GM19438 (cell line): ENCODE measurements at regions not wholly inside any gene's neighbourhood (a gene's known extent, or its start where the extent isn't known, plus 50 kb on each side); places are given as distances from the start of the nearest gene placed in this dataset.
"Not testable (repeated sequence)": the region's sequence is repeated elsewhere in the genome, so short reads cannot be mapped to it uniquely, and the experiment has no call there.

Source experiments
- ATAC-seq: cut with Tn5 transposase; IDR thresholded peaks from one replicate; pipeline ENCODE4 v1.9.1; 2021; ENCODE audit warnings: low read depth; ENCODE audit not compliant: unreplicated experiment

- ATAC-seq: no peak
These were observed 537.9 kb downstream of the ANKRD7 start for GRCh38 chr7:118762451-118762850.

DNA sequence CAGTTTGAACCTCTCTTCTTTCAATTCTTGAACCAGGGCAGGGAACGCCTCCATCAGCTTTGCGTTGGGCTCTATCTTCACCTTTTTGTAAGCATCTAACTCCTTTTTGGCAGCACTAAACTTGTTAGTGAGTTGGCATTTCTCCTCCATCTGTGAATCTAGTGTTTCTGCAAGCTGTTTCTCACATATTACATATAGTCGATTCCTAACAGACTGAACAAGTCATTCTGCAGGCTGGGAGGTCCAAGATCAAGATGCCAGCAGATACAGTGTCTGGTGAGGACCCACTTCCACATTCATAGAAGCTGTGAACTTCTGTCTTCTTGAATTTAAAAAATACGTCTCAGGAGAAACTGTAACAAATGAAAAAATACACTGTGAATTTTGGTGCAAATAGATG, 539.7 kb downstream of the ANKRD7 start:
- ATAC-seq: no peak

GRCh38 chr7:118771672-118772071, 547.2 kb downstream of the ANKRD7 start:
- ATAC-seq: no peak

- no peak for ATAC-seq
These were observed 552.8 kb downstream of the ANKRD7 start for GRCh38 chr7:118777308-118777707.

GRCh38 chr7:118792682-118793081, 568.2 kb downstream of the ANKRD7 start:
- no peak for ATAC-seq

GRCh38 chr7:118793582-118793981, 569.1 kb downstream of the ANKRD7 start:
- no peak for ATAC-seq

DNA sequence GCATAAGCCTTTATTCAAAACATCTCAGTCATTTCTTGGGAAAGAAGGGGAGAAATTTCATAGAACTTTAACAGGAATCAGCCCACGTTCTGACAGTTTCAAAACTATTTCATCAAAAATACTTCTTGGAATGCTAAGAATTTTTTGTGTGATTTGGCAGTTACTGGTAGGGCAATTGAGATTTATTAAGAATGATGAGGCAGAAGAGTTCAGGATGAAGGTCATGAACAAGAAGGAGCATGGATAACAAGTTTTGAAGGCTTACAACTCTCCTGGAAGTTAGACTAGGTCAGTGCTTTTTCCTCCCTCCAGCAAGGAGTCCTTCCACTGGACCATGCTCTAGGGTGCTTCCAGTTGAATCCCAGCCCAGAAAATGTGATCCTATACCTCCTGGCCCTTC, 569.9 kb downstream of the ANKRD7 start:
- ATAC-seq: no peak

GRCh38 chr7:118801366-118801765, 576.9 kb downstream of the ANKRD7 start:
- ATAC-seq: no peak

GRCh38 chr7:118802726-118803125, 578.2 kb downstream of the ANKRD7 start:
- ATAC-seq: no peak

GRCh38 chr7:118826246-118826645, 601.7 kb downstream of the ANKRD7 start:
- ATAC-seq: no peak

DNA sequence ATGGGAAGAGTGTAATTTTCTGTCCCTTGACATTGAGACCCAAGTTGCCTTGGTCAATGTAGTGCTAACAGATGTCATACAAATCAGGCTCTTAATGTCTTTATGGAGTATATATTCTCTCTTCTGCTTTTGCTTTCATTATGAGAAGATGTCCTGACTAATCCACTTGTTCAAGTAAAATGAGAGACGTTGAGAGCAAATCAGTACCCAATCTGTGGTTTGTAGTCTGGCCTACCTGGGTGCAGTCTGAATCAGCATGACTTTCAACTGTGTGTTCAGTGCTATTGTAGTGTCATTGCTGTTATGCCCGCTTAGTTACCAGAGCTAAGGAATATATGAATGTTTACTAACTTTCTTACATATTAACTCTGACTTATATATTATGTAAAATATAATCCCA, 612.4 kb downstream of the ANKRD7 start:
- peak; percentile 92 for ATAC-seq

DNA sequence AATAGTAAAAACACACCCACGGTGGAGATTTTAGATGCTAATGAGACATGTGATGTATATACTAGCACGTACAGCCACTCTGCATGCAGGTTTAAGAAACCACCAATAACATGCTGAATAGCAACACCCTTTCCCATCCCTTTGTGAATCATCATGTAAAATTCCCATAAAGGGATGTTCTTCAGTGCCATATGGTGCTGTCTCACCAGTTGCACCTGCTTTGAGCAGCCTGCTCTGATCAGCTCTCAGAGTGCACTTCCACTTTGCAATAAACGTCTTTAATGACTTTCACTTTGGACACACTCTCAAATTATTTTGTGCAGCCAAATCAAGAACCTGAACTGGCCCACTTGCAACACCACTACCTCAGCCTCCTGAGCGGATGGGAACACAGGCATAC, 615.0 kb downstream of the ANKRD7 start:
- no peak for ATAC-seq

GRCh38 chr7:118843456-118843855, 619.0 kb downstream of the ANKRD7 start:
- no peak for ATAC-seq

DNA sequence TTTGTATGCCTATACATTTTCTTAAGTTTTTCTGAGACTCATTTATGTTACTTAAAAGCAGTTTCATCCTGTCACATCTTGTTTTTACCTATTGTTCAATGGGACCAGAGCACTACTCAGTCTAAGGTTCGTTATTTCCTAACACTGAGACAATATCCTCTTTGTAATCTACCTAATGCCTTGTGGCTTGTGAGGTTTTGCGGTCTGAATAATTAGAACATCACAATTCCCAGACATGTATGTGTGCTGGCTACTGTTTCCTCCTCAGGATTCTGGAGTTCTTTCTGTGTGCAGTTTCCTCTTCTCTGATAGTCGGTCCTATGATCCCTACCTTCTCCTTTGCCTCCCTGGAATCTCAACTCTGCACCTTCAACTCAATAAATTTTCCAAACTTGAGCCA, 620.2 kb downstream of the ANKRD7 start:
- no peak for ATAC-seq

GRCh38 chr7:118845791-118846190, 621.3 kb downstream of the ANKRD7 start:
- ATAC-seq: no peak

DNA sequence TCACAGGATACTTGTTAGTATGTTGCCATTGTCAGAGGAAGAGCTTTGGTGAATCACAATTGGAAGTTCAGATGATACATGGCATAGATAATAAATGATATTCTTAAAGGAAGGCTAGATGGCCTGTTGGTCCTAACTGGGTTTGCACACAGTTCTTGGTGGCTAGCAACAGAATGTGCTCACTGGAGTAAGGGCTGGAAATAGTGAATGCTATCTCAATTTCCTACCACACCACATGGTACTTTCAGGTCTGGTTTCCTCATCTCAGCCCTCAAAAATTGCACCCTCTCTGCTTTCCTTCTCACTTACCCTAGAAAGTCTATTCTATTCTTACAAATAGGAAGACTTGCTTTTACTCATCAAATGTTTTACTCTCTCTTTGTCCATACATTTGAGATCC, 622.5 kb downstream of the ANKRD7 start:
- ATAC-seq: no peak

GRCh38 chr7:118855290-118855689, 630.8 kb downstream of the ANKRD7 start:
- no peak for ATAC-seq

DNA sequence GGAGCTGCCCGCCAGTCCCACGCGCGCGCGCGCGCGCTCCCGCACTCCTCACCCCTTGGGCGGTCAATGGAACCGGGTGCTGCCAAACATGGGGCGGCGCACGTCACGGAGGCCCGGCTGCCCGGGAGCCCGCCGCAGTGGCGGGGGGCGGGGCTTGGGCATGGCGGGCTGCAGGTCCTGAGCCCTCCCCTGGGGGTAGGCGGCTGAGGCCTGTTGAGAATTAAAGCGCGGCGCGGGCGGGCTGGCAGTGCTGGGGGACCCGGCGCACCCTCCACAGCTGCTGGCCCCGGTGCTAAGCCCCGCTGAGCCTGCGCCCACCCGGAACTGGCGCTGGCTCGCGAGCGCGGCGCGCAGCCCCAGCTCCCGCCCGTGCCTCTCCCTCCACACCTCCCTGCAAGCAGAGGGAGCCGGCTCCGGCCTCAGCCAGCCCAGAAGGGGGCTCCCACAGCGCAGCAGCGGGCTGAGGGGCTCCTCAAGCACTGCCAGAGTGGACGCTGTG, 634.2 kb downstream of the ANKRD7 start:
- no peak for ATAC-seq

- ATAC-seq: no peak
These were observed 637.1 kb downstream of the ANKRD7 start for GRCh38 chr7:118861581-118861980.

DNA sequence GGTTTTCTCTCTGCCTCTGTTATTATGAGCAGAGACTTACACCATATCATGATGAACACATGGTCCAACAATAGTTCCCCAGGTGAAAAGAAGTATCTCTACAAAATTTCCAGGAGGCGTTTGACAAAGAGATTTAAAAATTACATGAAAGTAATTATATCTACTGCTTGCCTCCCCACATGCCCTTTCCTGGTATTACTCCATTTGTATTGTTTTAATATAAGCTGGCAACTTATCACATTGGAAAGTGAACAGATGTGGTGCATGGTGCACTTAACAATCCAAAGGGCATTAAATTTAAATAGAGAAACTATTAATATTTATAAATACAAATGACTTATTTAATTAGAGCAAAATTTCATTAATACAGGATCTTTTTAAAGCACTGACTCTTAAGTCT, 638.2 kb downstream of the ANKRD7 start:
- no peak for ATAC-seq

DNA sequence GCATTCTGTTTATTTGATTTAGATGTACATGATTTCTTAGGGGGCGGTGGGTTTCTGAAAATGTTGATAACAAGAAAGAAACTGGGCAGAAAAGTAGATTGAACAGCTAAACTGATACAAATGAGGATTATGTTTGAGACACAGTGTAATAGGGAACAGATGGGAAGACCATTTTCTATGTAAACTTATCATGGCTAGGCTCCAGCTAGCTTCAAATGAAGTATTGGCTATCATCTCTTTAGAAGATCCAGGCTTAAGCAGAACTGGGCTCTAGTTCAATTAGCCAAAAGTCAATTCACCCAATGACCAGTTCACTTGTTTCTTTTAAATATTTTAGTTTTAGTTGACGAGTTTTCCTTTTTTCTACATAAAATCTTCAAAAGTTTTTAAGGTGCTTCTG, 639.5 kb downstream of the ANKRD7 start:
- ATAC-seq: no peak

DNA sequence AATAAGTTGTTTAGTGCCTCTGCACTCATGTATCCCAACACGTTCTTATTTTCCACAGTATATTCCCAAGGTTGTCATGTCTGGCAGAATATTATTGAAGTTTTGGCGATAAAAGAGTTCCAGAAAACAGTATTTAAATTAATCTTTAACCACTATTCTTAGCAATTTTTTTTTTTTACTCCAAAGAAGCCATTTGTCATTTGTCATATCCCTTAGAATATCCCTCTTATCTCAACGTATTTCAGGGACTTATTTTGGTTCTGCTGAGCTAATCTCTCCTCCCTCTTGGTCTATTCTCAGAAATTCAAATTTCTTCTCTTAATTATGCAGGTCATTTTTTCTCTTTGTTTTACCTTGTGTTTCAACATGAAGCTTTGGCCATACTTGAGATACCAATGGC, 643.4 kb downstream of the ANKRD7 start:
- ATAC-seq: no peak

- ATAC-seq: not testable (repeated sequence)
These were observed 644.6 kb downstream of the ANKRD7 start for GRCh38 chr7:118869141-118869540.
